Caco-2 (cell line): ENCODE measurements at regions not wholly inside any gene's neighbourhood (a gene's known extent, or its start where the extent isn't known, plus 50 kb on each side); places are given as distances from the start of the nearest gene placed in this dataset.

Experiments
- BruUV-seq: library from RNA; stranded (reverse); fragments of 400-500 nt; replicated peaks from 2 replicates; lab custom pipeline; 2021; lab: Mats Ljungman, UMichigan
- CTCF ChIA-PET: fragments of 300-600 bp; sonication (Branson Sonifier 250); formaldehyde crosslinking; loops from one replicate; lab custom pipeline; 2022; ENCODE audit warnings: antibody characterized with exemption; lab: Charles Lee
- POLR2A ChIA-PET: fragments of 300-600 bp; sonication (Branson Sonifier 250); formaldehyde crosslinking; loops from one replicate; lab custom pipeline; 2022; ENCODE audit warnings: antibody characterized with exemption; lab: Charles Lee
- DNase-seq, 2 experiments: peaks; one replicate each; pipeline versions ENCODE4 v3.0.0 to v3.0.0-alpha.2; 2020 to 2022
- H3K27me3 ChIP-seq: replicated peaks from 2 replicates; pipeline ENCODE4 v1.6.0; 2011; ENCODE audit warnings: low read length; ENCODE audit not compliant: control insufficient read depth, insufficient read depth
- H3K36me3 ChIP-seq: 2 replicates; pipeline ENCODE4 v1.5.1; 2011; ENCODE audit warnings: low read length; ENCODE audit not compliant: control insufficient read depth, insufficient read depth
- H3K4me1 ChIP-seq: fragments of 250-450 bp; sonication (Bioruptor Pico); 2 replicates; pipeline ENCODE4 v1.5.1; 2020; ENCODE audit warnings: mild to moderate bottlenecking
- H3K4me3 ChIP-seq: 2 replicates; pipeline ENCODE4 v1.5.1; 2011; ENCODE audit warnings: low read depth, mild to moderate bottlenecking, control low read depth, low read length
- H3K9me3 ChIP-seq: fragments of 250-450 bp; sonication (Bioruptor Pico); 2 replicates; pipeline ENCODE4 v1.5.1; 2020; ENCODE audit warnings: mild to moderate bottlenecking, moderate library complexity
- H3K27ac Mint-ChIP-seq: one replicate; pipeline ENCODE4 v1.8.0; 2022; ENCODE audit warnings: mixed read lengths; ENCODE audit not compliant: unreplicated experiment
- H3K27me3 Mint-ChIP-seq: one replicate; pipeline ENCODE4 v1.8.0; 2022; ENCODE audit warnings: mixed read lengths; ENCODE audit not compliant: insufficient read depth, unreplicated experiment
- H3K36me3 Mint-ChIP-seq: one replicate; pipeline ENCODE4 v1.8.0; 2022; ENCODE audit warnings: mild to moderate bottlenecking, mixed read lengths; ENCODE audit not compliant: insufficient read depth, unreplicated experiment
- H3K4me1 Mint-ChIP-seq: one replicate; pipeline ENCODE4 v1.8.0; 2022; ENCODE audit warnings: low read depth, mixed read lengths; ENCODE audit not compliant: unreplicated experiment
- H3K4me3 Mint-ChIP-seq: one replicate; pipeline ENCODE4 v1.8.0; 2022; ENCODE audit warnings: mild to moderate bottlenecking, moderate library complexity, mixed read lengths; ENCODE audit not compliant: unreplicated experiment
- H3K9me3 Mint-ChIP-seq: one replicate; pipeline ENCODE4 v1.8.0; 2022; ENCODE audit warnings: mixed read lengths; ENCODE audit not compliant: unreplicated experiment
- CTCF ChIP-seq, 2 experiments: fragments of 200-600 bp in 1 of 2; IDR thresholded peaks; 1 replicate in 1 of 2; 2 replicates in 1 of 2; pipeline versions ENCODE4 v1.5.1 to v1.8.0; 2011 to 2022; ENCODE audit warnings: antibody characterized with exemption in 1 of 2, control low read depth in 1 of 2, inconsistent platforms in 1 of 2, low read depth in 1 of 2, low read length in 1 of 2, mild to moderate bottlenecking in 1 of 2, moderate library complexity in 1 of 2; ENCODE audit not compliant: insufficient read depth in 1 of 2, severe bottlenecking in 1 of 2, unreplicated experiment in 1 of 2
- intact Hi-C: fragments of 100-400 bp; cut with micrococcal nuclease; formaldehyde crosslinking; loops from one replicate; pipeline ENCODE4 v1.10.0; 2022; ENCODE audit not compliant: unreplicated experiment

GRCh38 chr6:21965953-21966539 is 330.8 kb downstream of the PRL start:
- BruUV-seq, result no TSS peak
- no peak for DNase-seq
- no peaks in the 10 kb centered on the region for H3K36me3 Mint-ChIP-seq
- H3K27me3 Mint-ChIP-seq, result no peaks in the 10 kb centered on the region
- Histone ChIP-seq H3K4me1 (no peaks in the 10 kb centered on the region), H3K9me3 (no peaks in the 10 kb centered on the region), H3K36me3 (no peaks in the 10 kb centered on the region), H3K27me3 (no peaks in the 10 kb centered on the region), H3K4me3 (no peak overlapping the region)
- no peaks in the 10 kb centered on the region for H3K9me3 Mint-ChIP-seq
- no peak overlapping the region for H3K27ac Mint-ChIP-seq
- intact Hi-C loops, result no loop called here
- H3K4me1 Mint-ChIP-seq, result no peaks in the 10 kb centered on the region
- no peak overlapping the region for H3K4me3 Mint-ChIP-seq
- TF ChIP-seq CTCF (IDR thresholded peaks at IDR 0.05; ENCODE audit: insufficient read depth in 1 of 2, low read depth in 1 of 2, low read length in 1 of 2, severe bottlenecking in 1 of 2, unreplicated experiment in 1 of 2), result no peak
- ChIA-PET POLR2A (no interaction called here), CTCF (no interaction called here)

GRCh38 chr6:21967056-21967974 is 329.5 kb downstream of the PRL start:
- POLR2A ChIA-PET, result no interaction called here
- Histone ChIP-seq H3K4me1 (no peaks in the 10 kb centered on the region), H3K36me3 (no peaks in the 10 kb centered on the region), H3K27me3 (no peaks in the 10 kb centered on the region), H3K9me3 (no peaks in the 10 kb centered on the region), H3K4me3 (no peak overlapping the region)
- H3K27me3 Mint-ChIP-seq, result no peaks in the 10 kb centered on the region
- CTCF ChIA-PET, result no interaction called here
- H3K9me3 Mint-ChIP-seq, result no peaks in the 10 kb centered on the region
- H3K27ac Mint-ChIP-seq, result no peak overlapping the region
- intact Hi-C loops, result no loop called here
- BruUV-seq, result no TSS peak
- DNase-seq, result no peak
- no peaks in the 10 kb centered on the region for H3K36me3 Mint-ChIP-seq
- H3K4me3 Mint-ChIP-seq, result no peak overlapping the region
- H3K4me1 Mint-ChIP-seq, result no peaks in the 10 kb centered on the region
- no peak for TF ChIP-seq CTCF (IDR thresholded peaks at IDR 0.05; ENCODE audit: insufficient read depth in 1 of 2, low read depth in 1 of 2, low read length in 1 of 2, severe bottlenecking in 1 of 2, unreplicated experiment in 1 of 2)

GRCh38 chr6:21968411-21968810 is 328.4 kb downstream of the PRL start:
- BruUV-seq, result no TSS peak
- no peaks in the 10 kb centered on the region for H3K4me1 Mint-ChIP-seq
- CTCF ChIA-PET, result no interaction called here

More at GRCh38 chr6:21968411-21968810, 328.4 kb downstream of the PRL start:
- Mint-ChIP-seq H3K36me3 (no peaks in the 10 kb centered on the region), H3K27me3 (no peaks in the 10 kb centered on the region), H3K4me3 (no peak overlapping the region), H3K9me3 (no peaks in the 10 kb centered on the region), H3K27ac (no peak overlapping the region)
- Histone ChIP-seq H3K27me3 (no peaks in the 10 kb centered on the region), H3K36me3 (no peaks in the 10 kb centered on the region), H3K9me3 (no peaks in the 10 kb centered on the region), H3K4me1 (no peaks in the 10 kb centered on the region), H3K4me3 (no peak overlapping the region)
- TF ChIP-seq CTCF (IDR thresholded peaks at IDR 0.05; ENCODE audit: insufficient read depth in 1 of 2, low read depth in 1 of 2, low read length in 1 of 2, severe bottlenecking in 1 of 2, unreplicated experiment in 1 of 2), result no peak
- intact Hi-C loops, result no loop called here
- POLR2A ChIA-PET, result no interaction called here
- DNase-seq, result no peak
